Stimulated activated CD4-positive, alpha-beta T cell treated with anti-CD3 and anti-CD28 coated beads, Interleukin-1b, Interleukin-23, amount 100 ng/mL, for 1 hour (primary cell): ENCODE measurements at regions not wholly inside any gene's neighbourhood (a gene's known extent, or its start where the extent isn't known, plus 50 kb on each side); places are given as distances from the start of the nearest gene placed in this dataset.

Experiments
- DNase-seq, 2 donors: peaks; one replicate each; pipeline ENCODE4 v3.0.0-alpha.2; 2020; ENCODE audit warnings: low read depth in 2 of 2

DNA sequence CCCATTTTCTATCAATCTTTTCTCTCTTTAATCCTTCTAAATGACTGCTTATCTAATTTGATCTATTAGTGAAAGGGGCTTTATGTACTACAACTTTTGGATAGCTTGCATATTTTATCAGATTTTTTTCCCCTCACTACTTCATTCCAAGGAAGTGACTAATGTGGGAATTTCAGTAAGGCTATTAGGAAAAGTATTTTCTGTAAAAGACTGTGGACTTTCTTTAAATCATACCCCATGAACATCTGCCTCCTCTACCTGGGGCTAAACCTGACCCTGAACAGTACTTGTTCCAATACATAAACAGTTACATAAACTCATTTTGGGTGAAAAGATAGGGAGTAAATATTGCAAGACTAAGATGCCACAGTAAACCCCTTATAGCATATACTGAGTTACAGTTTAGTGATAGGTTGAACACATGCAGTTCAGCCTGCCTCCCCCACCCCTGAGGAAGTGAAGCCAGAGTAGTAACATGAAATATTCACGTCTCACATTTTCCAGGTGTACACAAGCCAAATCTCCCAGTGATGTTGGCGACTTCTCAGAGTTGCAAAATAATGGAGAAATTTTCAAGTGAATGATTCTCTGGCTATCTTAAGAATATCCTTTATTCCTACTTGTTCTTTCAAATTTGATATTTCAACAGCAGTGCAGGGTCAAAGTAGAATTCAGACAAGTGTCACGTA, 590.9 kb upstream of the ZEB2 start:
- DNase-seq, result no peak

DNA sequence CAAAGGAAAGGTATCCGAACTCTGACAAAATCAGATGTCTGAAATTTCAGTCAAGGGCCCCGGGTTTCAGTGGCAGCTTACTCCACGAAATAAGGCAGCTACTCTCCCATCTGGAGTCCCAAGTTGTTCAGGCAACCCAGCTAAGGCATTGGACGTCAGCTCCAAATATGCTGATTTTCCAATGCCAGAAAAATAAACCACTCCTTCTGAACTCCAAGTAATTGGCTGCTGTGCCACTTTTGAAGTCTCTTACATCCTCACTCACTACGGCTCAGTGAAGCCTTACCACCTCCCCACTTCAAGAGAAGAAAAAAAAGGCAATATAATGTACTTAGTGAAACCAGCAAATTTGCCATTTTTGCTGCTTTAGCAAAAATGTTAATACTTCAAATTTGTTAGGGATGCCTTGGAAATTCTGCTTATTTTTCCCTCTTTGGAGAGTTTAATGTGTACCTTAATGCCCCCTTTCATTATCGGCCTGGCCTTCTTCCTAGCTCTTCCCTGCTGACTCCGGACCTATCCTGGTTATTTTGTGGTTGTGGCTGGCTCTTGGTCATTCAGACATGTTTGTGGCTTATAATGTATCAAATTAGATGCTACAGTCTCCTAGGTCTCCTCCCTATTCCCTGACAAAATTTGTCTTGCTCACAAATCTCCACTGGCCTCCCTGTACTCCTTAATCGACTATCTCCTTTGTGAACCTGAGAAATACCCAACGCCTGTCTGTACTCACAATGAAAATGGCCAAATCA, 589.2 kb upstream of the ZEB2 start:
- no peak for DNase-seq

DNA sequence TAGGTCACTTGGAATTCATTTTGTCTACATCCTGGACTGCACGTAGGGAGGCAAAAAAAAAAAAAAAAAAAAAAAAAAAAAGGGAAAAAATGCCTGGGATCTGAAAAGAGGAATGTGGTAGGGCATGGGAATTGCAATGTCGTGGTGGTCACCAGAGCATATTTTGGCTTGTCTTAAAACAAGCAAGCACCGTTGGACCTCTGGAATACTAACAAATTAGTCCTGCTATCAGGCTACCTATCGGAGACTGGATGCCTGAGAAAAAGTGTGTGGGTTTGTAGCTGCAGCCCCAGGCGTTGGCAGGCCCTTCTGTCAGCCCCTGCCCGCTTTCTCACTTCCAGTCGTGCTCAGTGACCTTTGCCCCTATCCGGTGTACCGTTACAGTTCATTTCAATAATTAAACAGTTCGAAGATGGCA, 588.5 kb upstream of the ZEB2 start:
- no peak for DNase-seq

DNA sequence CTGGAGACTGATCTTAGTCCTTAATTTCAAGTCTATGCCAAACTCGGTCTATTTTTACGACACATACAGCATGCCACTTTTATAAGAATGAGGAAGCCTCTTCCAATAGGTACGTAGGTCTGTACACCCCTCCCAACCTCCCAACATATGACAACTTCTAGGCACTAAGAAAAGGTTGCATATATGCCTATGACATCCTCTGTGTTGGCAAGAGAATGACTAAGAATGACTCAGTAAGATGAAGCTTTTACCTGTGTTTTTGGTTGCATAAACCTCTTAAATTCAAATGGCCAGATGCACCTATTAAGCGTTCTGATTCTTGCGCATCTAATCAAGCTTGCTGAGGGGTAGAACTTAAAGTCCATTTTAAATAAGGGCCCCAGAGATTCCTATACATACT, 586.4 kb upstream of the ZEB2 start:
- DNase-seq, result no peak

DNA sequence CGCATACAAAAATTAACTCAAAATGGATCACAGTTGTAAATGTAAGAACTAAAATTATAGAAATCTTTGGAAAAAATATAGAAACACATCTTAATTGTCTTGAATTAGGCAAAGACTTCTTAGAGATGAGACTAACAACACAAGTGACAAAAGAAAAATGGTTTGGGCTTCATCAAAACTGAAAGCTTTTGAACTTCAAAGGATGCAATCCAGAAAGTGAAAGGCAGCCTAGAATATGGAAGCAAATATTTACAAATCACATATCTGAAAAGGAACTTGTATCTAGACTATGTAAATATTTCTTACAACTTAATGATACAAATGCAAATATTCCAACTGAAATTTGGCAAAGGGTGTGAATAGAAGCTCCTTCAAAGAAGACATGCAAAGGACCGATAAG, 582.8 kb upstream of the ZEB2 start:
- DNase-seq, result no peak

DNA sequence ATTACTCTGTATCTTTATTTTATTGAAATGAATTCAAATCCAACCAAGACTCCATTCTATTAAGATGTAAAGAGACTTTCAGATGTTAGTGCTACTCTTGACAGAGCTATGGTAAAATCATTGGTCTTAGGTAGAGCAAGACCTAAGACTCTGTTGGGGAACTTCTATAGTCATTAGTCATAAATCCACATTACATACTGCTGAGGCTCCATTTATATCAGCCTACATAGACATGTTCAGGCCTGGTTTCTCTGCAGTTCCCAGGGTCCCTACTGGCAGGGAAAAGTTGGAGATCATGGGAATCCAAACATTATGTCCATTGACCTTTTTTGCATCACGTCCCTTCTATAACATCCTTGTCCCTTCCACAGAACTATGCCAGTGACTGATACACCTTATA, 580.4 kb upstream of the ZEB2 start:
- DNase-seq, result no peak

DNA sequence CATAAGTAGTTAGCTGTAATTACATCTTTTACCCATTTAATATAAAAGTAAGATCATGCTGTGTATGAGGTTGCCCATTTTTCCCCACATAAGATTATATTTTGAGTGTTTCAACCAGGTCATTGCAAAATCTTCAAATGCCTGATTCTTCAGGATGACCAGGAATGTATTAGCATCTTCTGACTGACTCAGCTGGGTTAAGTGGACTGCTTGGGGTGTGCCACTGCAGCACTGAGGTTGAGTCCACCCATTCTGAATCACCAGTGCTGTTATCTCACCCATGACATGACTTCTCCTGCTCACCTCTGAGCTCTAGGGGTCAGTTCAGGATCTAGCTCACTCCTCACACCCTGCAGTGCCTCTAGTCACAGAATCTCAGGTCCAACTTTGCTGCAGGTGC, 576.7 kb upstream of the ZEB2 start:
- DNase-seq, result no peak

DNA sequence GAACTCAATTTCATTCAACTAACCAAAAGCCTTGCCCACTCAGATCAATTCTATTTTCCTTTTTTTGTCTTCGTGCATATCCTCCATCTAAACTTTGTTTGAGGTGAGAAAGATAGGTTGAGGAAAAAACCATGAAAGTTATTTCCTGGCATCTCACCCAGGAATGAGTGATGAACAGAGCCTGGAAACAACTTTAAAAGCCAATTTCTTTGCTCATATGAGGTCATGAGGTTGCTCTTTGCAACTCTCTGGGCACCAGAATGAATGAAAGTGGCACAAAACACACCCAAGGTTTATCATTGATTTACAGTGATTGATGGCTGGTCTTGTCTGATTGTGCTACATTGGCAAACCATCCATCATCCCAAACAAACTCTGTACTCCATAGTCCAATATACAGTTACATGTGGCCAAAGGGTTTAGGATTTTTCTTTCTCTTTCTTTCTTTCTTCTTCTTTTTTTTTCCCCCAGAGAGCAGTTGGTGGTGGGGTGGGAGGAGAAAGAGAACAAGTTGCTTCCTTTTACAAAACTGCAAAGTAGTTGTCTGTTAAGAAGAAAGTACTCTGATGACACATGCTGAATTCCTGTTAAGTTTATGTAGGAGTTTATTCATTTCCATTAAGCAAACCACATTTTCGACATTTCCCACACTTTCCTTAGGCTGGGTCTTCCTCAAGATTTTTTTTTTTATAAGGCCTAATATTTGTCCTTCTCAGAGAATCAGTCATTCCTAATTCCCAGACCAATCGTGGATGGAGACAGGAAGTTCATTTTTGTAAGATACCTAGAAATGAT, 575.9 kb upstream of the ZEB2 start:
- no peak for DNase-seq

DNA sequence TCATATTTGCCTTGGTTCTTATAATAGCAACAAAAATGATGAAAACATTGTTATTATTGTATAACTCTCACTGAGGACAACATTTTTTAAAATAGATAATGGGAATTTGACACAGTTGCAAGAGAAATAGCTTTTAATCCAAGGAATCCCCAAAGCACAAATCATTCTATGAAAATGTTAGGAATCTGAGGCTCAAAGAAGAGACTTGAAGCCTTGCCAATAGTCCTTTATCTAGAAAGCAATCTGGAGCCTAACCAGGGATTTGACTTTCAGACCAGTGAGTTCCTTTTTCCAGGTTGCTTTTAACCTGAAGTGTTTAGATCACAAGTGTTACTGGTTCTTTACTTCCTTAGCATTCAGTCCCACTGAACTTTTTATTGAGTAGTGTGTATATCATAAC, 574.5 kb upstream of the ZEB2 start:
- no peak for DNase-seq

DNA sequence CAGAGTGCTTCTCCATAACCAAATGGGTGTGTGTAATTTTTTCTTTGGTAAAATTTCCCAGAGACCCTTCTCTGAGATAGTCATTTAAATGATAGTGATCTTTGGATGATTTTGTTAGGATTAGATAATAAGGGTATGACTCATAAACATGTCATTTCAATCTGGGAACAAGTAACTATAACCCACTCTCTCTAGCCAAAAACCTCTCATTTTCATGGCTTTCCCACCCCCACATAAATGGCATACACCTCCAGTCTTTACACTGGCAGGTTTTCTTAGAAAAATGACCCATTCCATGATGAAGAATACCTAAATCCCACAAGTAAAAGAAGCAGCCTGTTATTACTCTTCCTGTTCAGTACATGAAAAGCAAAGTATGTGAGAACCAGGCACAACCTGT, 572.0 kb upstream of the ZEB2 start:
- no peak for DNase-seq

DNA sequence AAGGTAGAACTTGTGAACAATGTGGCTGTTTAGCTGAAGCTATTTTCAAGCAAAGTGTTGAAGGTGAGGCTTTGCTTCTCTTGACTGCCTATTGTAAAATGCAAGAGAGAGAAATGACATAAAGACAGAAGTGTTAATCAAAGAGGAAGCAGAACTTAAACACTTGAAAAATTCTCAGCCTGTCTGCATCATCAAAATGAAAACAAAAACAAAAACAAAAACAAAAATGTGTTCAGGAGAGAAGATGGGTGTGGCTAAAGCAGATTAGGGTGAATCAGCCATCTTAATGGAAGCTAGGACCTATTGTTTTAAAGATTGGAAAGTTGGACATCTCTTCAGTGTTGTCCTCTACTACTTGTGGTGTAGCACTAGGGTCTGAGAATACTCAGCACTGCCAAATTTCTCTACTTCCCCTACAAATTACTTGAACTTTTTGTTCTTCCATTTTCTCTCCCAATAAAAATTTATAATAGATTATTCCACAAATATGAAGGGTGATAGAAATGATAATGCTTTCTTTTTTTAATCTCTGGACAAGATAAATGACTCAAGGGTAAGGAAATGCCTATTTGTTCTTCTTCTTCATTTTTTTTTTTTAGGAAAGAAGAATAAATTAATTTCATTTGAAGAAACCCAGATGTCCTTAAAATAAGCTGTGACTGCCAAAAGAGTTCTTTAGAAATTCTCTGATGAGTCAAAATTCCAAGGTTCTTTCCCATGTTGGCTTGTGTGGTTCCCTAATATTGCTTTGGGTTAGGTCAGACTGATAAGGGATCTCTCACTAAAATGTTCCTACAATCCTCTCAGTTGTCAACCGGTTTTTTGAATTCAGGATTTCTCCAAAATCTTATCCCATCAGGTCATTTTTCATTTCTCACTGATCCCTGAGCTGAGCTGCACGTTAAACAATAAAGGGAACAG, 571.2 kb upstream of the ZEB2 start:
- DNase-seq, result no peak

DNA sequence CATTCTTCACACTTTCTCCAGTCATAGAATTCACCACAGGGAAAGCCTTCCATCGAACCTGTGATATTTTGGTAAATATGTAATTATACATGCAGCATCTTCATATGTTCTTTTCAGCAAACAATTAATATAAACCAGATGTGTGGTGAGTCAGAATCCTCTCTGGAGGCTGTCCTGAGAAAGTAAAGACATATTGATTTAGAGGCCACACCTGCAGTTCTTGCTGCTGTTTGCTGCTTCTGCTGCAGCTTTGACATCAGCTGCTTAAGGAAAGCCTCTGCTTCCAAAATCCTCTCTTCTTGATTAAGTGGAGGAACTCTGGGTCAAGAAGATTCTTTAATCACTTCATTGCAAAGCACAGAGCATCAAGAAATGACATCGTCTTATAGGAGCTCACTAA, 568.8 kb upstream of the ZEB2 start:
- no peak for DNase-seq

DNA sequence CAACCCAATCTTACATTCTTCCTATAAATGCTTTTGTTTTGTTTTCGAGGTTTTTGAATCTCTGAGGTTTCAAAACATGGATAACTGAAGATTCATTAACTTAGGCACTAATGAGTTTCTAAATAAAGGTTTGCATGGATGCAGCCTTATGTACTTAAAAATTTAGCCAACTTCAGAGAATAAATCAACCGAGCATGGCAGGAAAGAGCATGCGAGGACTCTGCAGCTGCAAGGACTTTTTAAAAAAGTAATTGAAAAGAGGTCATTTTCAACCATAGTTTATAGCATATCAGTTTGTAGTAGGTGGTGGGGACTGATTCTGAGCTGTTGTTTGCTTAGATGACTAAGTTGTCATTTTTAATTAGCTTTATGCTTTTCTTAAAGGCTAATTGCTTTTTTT, 567.0 kb upstream of the ZEB2 start:
- no peak for DNase-seq

DNA sequence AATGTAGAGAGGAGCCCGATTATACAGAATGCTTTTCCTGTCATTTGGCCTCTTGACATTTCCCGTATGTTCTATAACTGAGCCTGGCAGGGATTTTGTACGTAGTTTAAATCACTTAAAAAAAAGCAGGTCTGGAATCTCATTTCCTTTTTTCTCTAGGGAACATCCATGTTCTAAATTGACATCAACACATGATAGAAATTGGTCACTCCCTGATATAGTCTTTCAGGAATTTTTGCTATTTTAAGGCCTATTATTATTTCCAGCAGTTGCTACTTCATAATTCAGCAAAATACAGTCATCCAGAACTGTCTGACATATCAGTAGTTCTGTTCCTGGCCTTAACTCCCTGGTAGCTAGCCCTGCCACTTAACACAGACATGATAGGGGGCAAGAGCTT, 565.7 kb upstream of the ZEB2 start:
- no peak for DNase-seq

DNA sequence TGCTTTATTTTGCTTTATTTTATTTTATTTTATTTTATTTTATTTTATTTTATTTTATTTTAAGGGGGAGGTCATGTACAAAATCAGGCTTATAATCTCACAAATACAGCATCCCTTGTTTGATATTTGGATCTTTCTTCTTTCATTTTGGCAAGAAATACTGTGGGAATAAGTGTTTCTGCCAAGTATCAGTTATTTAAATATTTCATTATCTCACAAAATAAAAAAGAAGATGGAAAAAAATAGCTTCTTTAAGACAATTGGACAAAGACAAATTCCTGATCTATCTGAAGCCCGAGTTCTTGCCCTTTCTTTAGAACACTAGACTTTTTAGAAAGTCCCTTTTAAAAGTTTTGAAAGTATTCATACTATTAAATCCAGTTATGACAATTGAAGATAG, 560.5 kb upstream of the ZEB2 start:
- no peak for DNase-seq

DNA sequence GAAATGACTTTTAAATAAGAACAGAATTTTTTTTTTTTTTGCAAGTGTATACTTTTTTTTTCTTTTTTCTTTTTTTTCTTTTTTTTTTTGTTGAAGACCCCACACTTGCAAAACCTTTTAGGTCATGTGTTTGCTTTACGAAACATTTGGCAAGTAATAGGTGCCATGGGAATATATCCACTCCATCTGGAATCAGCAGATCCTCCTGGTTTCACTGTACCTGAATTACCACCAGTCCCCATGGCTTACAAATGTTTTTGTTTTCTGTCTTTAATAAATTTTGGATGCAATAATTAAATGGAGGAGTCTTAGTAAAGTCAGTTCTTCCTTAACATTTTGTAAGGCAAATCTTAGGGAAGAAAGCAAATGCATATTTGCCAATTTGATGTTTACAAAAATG, 559.7 kb upstream of the ZEB2 start:
- no peak for DNase-seq

DNA sequence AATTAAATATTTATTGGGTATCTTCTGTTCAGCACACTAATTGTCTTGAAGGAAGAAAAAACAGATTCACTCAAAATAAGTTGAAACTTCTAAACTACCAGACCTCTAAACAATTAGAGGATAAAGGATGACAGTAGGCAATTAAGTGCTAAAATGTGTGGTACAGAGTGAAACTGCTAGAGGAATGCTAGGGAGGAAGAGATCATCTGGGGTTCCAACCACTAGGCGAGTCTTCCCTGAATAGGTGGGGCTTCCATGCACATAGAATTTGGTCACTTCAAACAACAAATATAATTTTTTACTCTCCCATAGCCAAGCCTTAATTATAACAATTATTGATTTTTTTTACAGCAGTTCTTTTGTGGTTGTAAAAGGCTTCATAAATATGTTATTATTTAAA, 559.0 kb upstream of the ZEB2 start:
- DNase-seq, result no peak

DNA sequence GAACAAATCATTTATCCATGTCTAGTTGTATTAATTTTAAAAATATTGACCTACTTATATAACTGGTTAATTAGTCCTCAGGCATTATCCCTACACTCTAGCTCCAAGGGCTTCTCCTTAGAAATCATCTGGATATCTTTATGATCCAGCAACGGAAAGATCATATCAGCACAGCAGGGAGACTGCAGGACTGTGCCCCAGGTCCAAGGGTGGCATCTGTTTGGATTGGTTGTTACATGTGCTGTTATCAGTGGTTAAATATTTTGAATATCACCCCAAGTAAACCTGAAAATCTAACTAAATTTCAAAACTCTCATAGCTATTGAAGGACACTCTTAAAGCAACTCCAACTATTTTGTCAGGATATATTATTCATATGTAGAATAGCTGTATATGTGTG, 556.2 kb upstream of the ZEB2 start:
- DNase-seq, result no peak

DNA sequence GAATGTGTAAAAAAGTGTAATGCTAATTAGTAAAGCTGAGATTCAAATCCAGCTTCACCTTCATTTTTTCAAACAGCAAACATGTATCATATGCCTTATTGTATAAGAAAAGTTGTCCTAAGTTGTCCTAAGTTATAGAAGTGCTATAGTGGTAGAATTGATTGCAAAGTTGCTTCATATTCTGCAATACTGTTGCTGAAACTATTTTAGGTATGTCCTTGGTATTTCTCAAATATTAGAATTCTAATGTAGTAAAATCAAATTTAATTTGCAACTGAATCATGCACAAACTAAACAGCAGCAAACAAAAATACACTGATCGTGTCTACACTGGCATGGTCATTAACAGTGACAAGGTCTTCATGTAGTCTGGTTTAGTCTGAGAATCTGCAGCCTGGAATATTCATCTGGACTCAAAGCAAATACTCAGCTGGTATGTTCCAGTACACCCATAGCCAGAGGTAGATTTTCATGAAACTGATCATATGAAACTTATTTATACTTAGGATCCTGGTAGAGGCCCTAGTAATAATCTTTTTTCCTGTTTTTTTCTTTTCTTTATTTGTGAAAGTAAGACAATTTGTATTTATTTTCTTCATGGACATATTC, 555.6 kb upstream of the ZEB2 start:
- DNase-seq, result no peak

DNA sequence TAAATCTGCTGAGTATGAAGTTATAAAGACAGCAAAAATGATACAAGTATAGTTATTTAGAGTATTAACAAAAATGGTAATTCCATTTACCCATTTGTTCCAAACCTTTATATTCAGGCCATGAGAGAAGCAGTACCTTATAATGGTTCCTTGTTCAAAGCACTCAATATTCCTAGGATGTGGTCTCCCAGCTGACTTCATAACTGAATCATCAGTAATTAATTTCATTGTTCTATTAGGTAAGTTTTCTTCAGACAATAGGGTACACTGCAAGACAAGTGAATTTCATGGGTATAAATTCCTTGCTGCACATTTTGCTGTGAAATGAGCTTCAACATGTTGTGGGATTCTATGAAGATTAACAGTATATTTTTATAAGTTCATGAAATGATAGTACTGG, 550.8 kb upstream of the ZEB2 start:
- no peak for DNase-seq

DNA sequence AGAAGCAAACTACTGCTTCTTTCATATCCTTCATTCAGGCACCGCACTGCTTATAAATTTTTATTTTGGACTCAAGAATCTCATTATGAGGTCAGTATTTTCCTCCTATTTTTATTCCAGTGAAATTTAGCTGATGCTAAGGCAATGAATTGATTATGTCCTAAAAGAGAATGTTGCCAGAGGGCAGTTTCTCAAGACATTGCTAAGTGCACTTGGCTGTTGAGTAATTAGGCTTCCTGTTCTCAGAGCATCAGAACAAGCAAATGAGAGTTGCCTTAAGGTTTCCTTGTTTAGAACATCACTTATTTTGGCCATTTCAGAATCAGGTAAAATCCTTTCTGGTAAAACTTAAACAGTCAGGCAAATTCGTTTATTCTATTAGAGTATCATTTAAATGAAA, 548.6 kb upstream of the ZEB2 start:
- no peak for DNase-seq
